ENCODE measurements at regions not wholly inside any gene's neighbourhood (a gene's known extent, or its start where the extent isn't known, plus 50 kb on each side); places are given as distances from the start of the nearest gene placed in this dataset.

- no peak for DNase-seq (ENCODE audit: low read depth in 2 of 2)
Observed at GRCh38 chr6:119544325-119545175, 195.0 kb upstream of the MAN1A1 start.

GRCh38 chr6:119543332-119543731 is 193.8 kb upstream of the MAN1A1 start:
- DNase-seq (ENCODE audit: low read depth in 2 of 2): no peak

GRCh38 chr6:119542037-119542436 is 192.5 kb upstream of the MAN1A1 start:
- no peak for DNase-seq (ENCODE audit: low read depth in 2 of 2)

GRCh38 chr6:119541132-119541905 is 191.8 kb upstream of the MAN1A1 start:
- no peak for DNase-seq (ENCODE audit: low read depth in 2 of 2)

GRCh38 chr6:119540417-119540816 is 190.9 kb upstream of the MAN1A1 start:
- no peak for DNase-seq (ENCODE audit: low read depth in 2 of 2)

GRCh38 chr6:119539066-119539746 is 189.6 kb upstream of the MAN1A1 start:
- no peak for DNase-seq (ENCODE audit: low read depth in 2 of 2)

- DNase-seq (ENCODE audit: low read depth in 2 of 2): no peak
Observed at GRCh38 chr6:119536666-119537065, 187.1 kb upstream of the MAN1A1 start.

GRCh38 chr6:119535332-119535731 is 185.8 kb upstream of the MAN1A1 start:
- no peak for DNase-seq (ENCODE audit: low read depth in 2 of 2)

- DNase-seq (ENCODE audit: low read depth in 2 of 2): no peak
Observed at GRCh38 chr6:119533603-119534279, 184.2 kb upstream of the MAN1A1 start.

GRCh38 chr6:119527231-119527578 is 177.6 kb upstream of the MAN1A1 start:
- DNase-seq (ENCODE audit: low read depth in 2 of 2): no peak

- DNase-seq (ENCODE audit: low read depth in 2 of 2): no peak
Observed at GRCh38 chr6:119526561-119527230, 177.1 kb upstream of the MAN1A1 start.

- DNase-seq (ENCODE audit: low read depth in 2 of 2): no peak
Observed at GRCh38 chr6:119524410-119524809, 174.8 kb upstream of the MAN1A1 start.

GRCh38 chr6:119523556-119523955 is 174.0 kb upstream of the MAN1A1 start:
- no peak for DNase-seq (ENCODE audit: low read depth in 2 of 2)

GRCh38 chr6:119521251-119521650 is 171.7 kb upstream of the MAN1A1 start:
- no peak for DNase-seq (ENCODE audit: low read depth in 2 of 2)

GRCh38 chr6:119517428-119517827 is 167.9 kb upstream of the MAN1A1 start:
- no peak for DNase-seq (ENCODE audit: low read depth in 2 of 2)

- no peak for DNase-seq (ENCODE audit: low read depth in 2 of 2)
Observed at GRCh38 chr6:119514345-119514744, 164.8 kb upstream of the MAN1A1 start.

- DNase-seq (ENCODE audit: low read depth in 2 of 2): no peak
Observed at GRCh38 chr6:119511024-119511423, 161.5 kb upstream of the MAN1A1 start.

- no peak for DNase-seq (ENCODE audit: low read depth in 2 of 2)
Observed at GRCh38 chr6:119510246-119510645, 160.7 kb upstream of the MAN1A1 start.

GRCh38 chr6:119506631-119507174 is 157.1 kb upstream of the MAN1A1 start:
- DNase-seq (ENCODE audit: low read depth in 2 of 2): no peak

GRCh38 chr6:119501798-119502483 is 152.4 kb upstream of the MAN1A1 start:
- no peak for DNase-seq (ENCODE audit: low read depth in 2 of 2)

- no peak for DNase-seq (ENCODE audit: low read depth in 2 of 2)
Observed at GRCh38 chr6:119499797-119500196, 150.2 kb upstream of the MAN1A1 start.
